GM04503 (cell line): ENCODE measurements at regions not wholly inside any gene's neighbourhood (a gene's known extent, or its start where the extent isn't known, plus 50 kb on each side); places are given as distances from the start of the nearest gene placed in this dataset.

Source experiments
- DNase-seq: peaks from one replicate; pipeline ENCODE4 v3.0.0-alpha.2; 2012; ENCODE audit warnings: low read depth

- no peak for DNase-seq
These were observed 55.0 kb downstream of the TMEM30B start for GRCh38 chr14:61226015-61226654.

GRCh38 chr14:61225344-61225743 lies 55.8 kb downstream of the TMEM30B start:
- no peak for DNase-seq

GRCh38 chr14:61223552-61223951 lies 57.6 kb downstream of the TMEM30B start:
- no peak for DNase-seq

- no peak for DNase-seq
These were observed 58.8 kb downstream of the TMEM30B start for GRCh38 chr14:61222388-61222787.

- no peak for DNase-seq
These were observed 59.2 kb downstream of the TMEM30B start for GRCh38 chr14:61221906-61222305.

- no peak for DNase-seq
These were observed 61.5 kb downstream of the TMEM30B start for GRCh38 chr14:61219673-61220072.

GRCh38 chr14:61219256-61219655 lies 61.9 kb downstream of the TMEM30B start:
- DNase-seq: no peak

GRCh38 chr14:61218767-61219166 lies 62.4 kb downstream of the TMEM30B start:
- no peak for DNase-seq

- no peak for DNase-seq
These were observed 63.0 kb downstream of the TMEM30B start for GRCh38 chr14:61218157-61218556.

GRCh38 chr14:61217516-61217915 lies 63.6 kb downstream of the TMEM30B start:
- DNase-seq: no peak

GRCh38 chr14:61215222-61216020 lies 65.7 kb downstream of the TMEM30B start:
- DNase-seq: no peak

- no peak for DNase-seq
These were observed 67.2 kb downstream of the TMEM30B start for GRCh38 chr14:61213920-61214319.

GRCh38 chr14:61213191-61213621 lies 67.9 kb downstream of the TMEM30B start:
- peak; percentile 77 for DNase-seq

GRCh38 chr14:61212546-61212945 lies 68.6 kb downstream of the TMEM30B start:
- no peak for DNase-seq

- DNase-seq: no peak
These were observed 69.5 kb downstream of the TMEM30B start for GRCh38 chr14:61211476-61212255.

GRCh38 chr14:61203081-61203753 lies 77.9 kb downstream of the TMEM30B start:
- no peak for DNase-seq

GRCh38 chr14:61202124-61202523 lies 79.0 kb downstream of the TMEM30B start:
- no peak for DNase-seq

GRCh38 chr14:61201171-61201570 lies 80.0 kb downstream of the TMEM30B start:
- no peak for DNase-seq

GRCh38 chr14:61197416-61197815 lies 83.7 kb downstream of the TMEM30B start:
- DNase-seq: no peak

GRCh38 chr14:61196792-61197191 lies 84.3 kb downstream of the TMEM30B start:
- no peak for DNase-seq

- no peak for DNase-seq
These were observed 85.1 kb downstream of the TMEM30B start for GRCh38 chr14:61196034-61196433.

- DNase-seq: no peak
These were observed 87.7 kb downstream of the TMEM30B start for GRCh38 chr14:61193476-61193875.
